Calu3 (cell line): ENCODE measurements at regions not wholly inside any gene's neighbourhood (a gene's known extent, or its start where the extent isn't known, plus 50 kb on each side); places are given as distances from the start of the nearest gene placed in this dataset.

Experiments
- BruUV-seq: library from RNA; stranded (reverse); fragments of 400-500 nt; replicated peaks from 2 replicates; lab custom pipeline; 2021; lab: Mats Ljungman, UMichigan
- CTCF ChIA-PET: fragments of 300-600 bp; sonication (Branson Sonifier 250); formaldehyde crosslinking; loops from one replicate; lab custom pipeline; 2022; ENCODE audit warnings: antibody characterized with exemption; lab: Charles Lee
- DNase-seq: peaks from one replicate; pipeline ENCODE4 v3.0.0; 2022
- H3K27ac Mint-ChIP-seq: one replicate; pipeline ENCODE4 v1.8.0; 2022; ENCODE audit warnings: mixed read lengths; ENCODE audit not compliant: unreplicated experiment
- H3K27me3 Mint-ChIP-seq: one replicate; pipeline ENCODE4 v1.8.0; 2022; ENCODE audit warnings: mixed read lengths; ENCODE audit not compliant: unreplicated experiment
- H3K36me3 Mint-ChIP-seq: one replicate; pipeline ENCODE4 v1.8.0; 2022; ENCODE audit warnings: mild to moderate bottlenecking, moderate library complexity, mixed read lengths; ENCODE audit not compliant: insufficient read depth, unreplicated experiment
- H3K4me1 Mint-ChIP-seq: one replicate; pipeline ENCODE4 v1.8.0; 2022; ENCODE audit warnings: mild to moderate bottlenecking, low read depth, mixed read lengths; ENCODE audit not compliant: unreplicated experiment
- H3K4me3 Mint-ChIP-seq: one replicate; pipeline ENCODE4 v1.8.0; 2022; ENCODE audit warnings: mild to moderate bottlenecking, low read depth, moderate library complexity, mixed read lengths; ENCODE audit not compliant: unreplicated experiment
- H3K9me3 Mint-ChIP-seq: one replicate; pipeline ENCODE4 v1.8.0; 2022; ENCODE audit warnings: low read depth, mixed read lengths; ENCODE audit not compliant: unreplicated experiment
- intact Hi-C: fragments of 100-400 bp; cut with micrococcal nuclease; formaldehyde crosslinking; loops from one replicate; pipeline ENCODE4 v1.10.0; 2022; ENCODE audit not compliant: unreplicated experiment
- TF ChIP-seq, protein P1 (sequence below): fragments of 200-600 bp; IDR thresholded peaks from one replicate; pipeline ENCODE4 v1.8.0; 2022; ENCODE audit warnings: antibody characterized with exemption; ENCODE audit not compliant: unreplicated experiment

DNA sequence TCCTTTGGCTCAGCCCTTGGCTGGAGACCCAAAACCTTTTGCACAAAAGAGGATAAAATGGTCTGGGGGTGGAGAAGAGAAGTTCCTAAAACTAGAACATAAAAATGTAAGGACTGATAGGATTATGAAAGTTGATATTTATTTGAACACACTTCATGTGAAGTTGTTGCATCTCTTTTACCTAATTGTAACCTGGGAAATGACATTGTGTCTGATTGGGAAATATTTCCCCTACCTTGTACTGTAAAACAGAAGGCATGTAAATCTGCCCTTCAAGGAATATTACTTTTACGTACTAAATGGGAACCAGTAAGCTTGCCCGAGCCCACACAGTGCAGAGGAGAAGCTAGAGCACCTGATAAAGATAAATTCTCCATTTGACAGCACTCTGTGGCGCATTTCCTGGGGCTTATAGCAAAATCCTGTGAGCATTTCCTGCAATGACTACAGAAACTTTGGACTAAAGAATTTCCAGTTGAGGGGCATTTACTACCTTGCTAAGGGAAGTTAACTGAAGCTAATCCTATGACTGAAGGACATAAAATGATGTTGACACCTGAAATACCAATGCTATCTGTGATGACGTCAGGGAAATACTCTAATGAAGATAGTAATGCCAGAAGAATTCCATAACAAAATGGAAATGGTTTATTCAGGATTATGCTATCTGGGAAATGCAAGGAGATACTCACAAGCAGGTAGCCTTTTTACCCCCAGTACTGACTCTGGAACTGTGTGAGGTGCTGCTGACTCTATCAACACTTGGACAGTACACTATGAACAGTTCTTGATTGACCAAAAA lies 78.3 kb upstream of the LIFR start:
- CTCF ChIA-PET: interaction anchor here (1.0 kb wide), 1 partner anchor 85 kb away, joined by 5 read pairs; no protein-coding TSS in a partner anchor
- no peaks in the 10 kb centered on the region for H3K27me3 Mint-ChIP-seq
- no TSS peak for BruUV-seq
- no peaks in the 10 kb centered on the region for H3K36me3 Mint-ChIP-seq
- TF ChIP-seq, protein P1, sequence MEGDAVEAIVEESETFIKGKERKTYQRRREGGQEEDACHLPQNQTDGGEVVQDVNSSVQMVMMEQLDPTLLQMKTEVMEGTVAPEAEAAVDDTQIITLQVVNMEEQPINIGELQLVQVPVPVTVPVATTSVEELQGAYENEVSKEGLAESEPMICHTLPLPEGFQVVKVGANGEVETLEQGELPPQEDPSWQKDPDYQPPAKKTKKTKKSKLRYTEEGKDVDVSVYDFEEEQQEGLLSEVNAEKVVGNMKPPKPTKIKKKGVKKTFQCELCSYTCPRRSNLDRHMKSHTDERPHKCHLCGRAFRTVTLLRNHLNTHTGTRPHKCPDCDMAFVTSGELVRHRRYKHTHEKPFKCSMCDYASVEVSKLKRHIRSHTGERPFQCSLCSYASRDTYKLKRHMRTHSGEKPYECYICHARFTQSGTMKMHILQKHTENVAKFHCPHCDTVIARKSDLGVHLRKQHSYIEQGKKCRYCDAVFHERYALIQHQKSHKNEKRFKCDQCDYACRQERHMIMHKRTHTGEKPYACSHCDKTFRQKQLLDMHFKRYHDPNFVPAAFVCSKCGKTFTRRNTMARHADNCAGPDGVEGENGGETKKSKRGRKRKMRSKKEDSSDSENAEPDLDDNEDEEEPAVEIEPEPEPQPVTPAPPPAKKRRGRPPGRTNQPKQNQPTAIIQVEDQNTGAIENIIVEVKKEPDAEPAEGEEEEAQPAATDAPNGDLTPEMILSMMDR: no peak
- intact Hi-C loops: no loop called here
- no peak overlapping the region for H3K4me3 Mint-ChIP-seq
- no peak for DNase-seq
- peaks cover 46% of the 10 kb centered on the region for H3K4me1 Mint-ChIP-seq
- H3K27ac Mint-ChIP-seq: no peak overlapping the region
- H3K9me3 Mint-ChIP-seq: peaks cover 11% of the 10 kb centered on the region

DNA sequence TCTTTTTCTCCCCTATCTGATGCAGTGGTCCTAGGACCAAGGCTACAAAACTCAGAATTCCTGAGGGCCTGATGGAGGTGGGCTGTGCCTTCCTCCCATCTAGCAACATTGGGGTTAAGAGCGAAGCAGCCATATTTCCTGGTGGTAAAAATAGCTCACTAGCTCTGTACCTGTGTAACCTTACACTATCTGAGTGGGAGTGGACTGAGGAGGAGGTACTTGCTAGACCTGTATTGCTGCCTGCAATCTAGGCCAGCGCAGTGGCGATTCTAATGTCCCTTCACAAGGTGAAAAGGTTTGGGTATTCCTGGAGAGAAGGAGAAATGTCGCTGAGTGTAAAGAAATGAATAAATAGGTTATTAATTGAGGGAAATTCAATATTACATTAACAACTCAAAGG lies 80.2 kb upstream of the LIFR start:
- Mint-ChIP-seq H3K9me3 (peaks cover 7% of the 10 kb centered on the region), H3K4me1 (peaks cover 55% of the 10 kb centered on the region), H3K4me3 (peak overlapping the region; percentile 33), H3K36me3 (no peaks in the 10 kb centered on the region), H3K27ac (peak overlapping the region; percentile 47), H3K27me3 (no peaks in the 10 kb centered on the region)
- peak; percentile 68 for DNase-seq
- CTCF ChIA-PET: interaction anchor here (0.9 to 1.7 kb wide), 6 partner anchors 12 to 195 kb away, joined by 3 to 8 read pairs (median 3); no protein-coding TSS in a partner anchor
- intact Hi-C loops: loop anchor here (2.0 kb wide), 1 partner anchor 38 kb away; no protein-coding TSS in a partner anchor
- no TSS peak for BruUV-seq
- TF ChIP-seq, protein P1: no peak

DNA sequence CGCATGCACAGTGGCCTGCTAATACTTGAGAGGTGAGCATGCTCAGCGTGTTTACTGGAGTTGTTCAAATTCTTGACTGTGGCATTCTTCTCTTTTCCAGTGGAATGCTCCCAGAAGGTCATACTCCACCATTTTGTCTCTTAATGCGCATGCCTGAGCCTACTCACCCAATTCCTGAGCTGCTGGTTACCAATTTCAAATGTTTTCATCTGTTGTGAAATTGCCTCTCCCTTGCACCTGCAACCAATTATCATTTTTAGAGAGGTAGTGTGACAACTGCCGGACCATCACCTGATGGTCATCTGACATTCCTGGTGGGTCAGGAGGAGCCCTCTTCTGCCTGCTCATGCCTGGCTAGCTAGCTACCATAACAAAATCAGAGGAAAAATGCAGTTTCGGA lies 82.2 kb upstream of the LIFR start:
- no peak for DNase-seq
- no peak overlapping the region for H3K4me3 Mint-ChIP-seq
- no TSS peak for BruUV-seq
- H3K4me1 Mint-ChIP-seq: peaks cover 55% of the 10 kb centered on the region
- intact Hi-C loops: no loop called here
- no peaks in the 10 kb centered on the region for H3K9me3 Mint-ChIP-seq
- CTCF ChIA-PET: interaction anchor here (1.6 kb wide), 1 partner anchor 31 kb away, joined by 3 read pairs; no protein-coding TSS in a partner anchor
- no peaks in the 10 kb centered on the region for H3K36me3 Mint-ChIP-seq
- H3K27ac Mint-ChIP-seq: no peak overlapping the region
- TF ChIP-seq, protein P1: no peak
- no peaks in the 10 kb centered on the region for H3K27me3 Mint-ChIP-seq

DNA sequence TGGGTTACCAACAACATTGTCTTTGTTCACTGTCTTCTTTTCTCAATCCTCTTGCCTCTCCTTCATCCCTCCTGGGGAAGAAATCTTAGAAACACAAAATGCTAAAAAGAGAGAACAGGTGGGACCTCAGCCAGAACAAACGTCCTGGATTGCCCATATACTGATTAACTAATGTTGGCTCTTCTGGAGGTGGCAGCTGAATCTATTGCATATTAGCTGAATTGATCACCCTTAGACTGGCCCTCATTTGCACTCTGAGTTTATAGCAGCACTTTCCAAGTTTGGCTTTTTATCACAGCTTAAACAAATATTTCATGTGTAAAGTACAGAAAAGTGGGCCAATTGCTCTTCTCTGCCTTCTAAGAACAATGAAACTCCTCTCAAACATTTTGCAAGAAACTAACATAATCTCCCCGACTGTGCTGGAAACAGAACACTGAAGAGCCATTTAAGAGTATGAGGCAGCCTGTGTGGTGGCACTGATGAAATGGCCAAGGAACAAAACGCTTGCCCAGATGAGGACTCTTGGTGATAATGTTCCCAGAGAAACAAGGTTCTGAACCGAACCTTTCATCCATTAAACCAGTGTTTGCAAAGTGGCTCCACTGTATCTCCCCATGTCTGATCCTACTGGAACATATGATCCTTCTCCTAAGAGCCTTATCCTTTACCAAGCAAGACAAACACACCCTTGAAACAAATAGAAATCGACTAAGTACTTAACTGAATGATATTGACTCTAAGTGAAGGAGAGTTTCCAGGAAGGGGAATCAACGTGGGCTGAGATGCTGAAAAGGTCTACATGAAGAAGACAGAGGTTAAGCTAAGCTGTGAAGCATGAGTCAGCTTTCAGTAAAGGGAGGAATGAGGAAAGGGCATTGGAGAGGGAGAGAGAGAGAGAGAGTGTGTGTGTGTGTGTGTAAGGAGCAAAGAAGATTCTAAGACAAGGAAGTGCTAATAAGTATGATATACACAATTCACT lies 83.2 kb upstream of the LIFR start:
- TF ChIP-seq, protein P1: no peak
- no peaks in the 10 kb centered on the region for H3K9me3 Mint-ChIP-seq
- CTCF ChIA-PET: interaction anchor here (0.7 to 1.6 kb wide), 3 partner anchors 9 to 32 kb away, joined by 3 read pairs; no protein-coding TSS in a partner anchor
- intact Hi-C loops: loop anchor here (2.0 kb wide), 1 partner anchor 25 kb away; no protein-coding TSS in a partner anchor
- H3K27me3 Mint-ChIP-seq: no peaks in the 10 kb centered on the region
- H3K27ac Mint-ChIP-seq: peak overlapping the region; percentile 36
- peak overlapping the region; percentile 10 for H3K4me3 Mint-ChIP-seq
- H3K36me3 Mint-ChIP-seq: no peaks in the 10 kb centered on the region
- no TSS peak for BruUV-seq
- peaks cover 48% of the 10 kb centered on the region for H3K4me1 Mint-ChIP-seq
- peak; percentile 17 for DNase-seq
